Trophoblast cell (in vitro differentiated cells and primary cell): ENCODE measurements at regions not wholly inside any gene's neighbourhood (a gene's known extent, or its start where the extent isn't known, plus 50 kb on each side); places are given as distances from the start of the nearest gene placed in this dataset.

ENCODE experiments used
- DNase-seq, 2 donors: peaks; one replicate each; pipeline ENCODE4 v3.0.0-alpha.2; 2016
- H2AFZ ChIP-seq: 2 replicates; pipeline ENCODE4 v1.6.1; 2013; ENCODE audit warnings: low read length, moderate library complexity, mild to moderate bottlenecking; ENCODE audit not compliant: insufficient read depth, poor library complexity
- H2AK5ac ChIP-seq: 2 replicates; pipeline ENCODE4 v1.6.1; 2013; ENCODE audit warnings: mild to moderate bottlenecking, low read length
- H2BK120ac ChIP-seq: 2 replicates; pipeline ENCODE4 v1.6.1; 2013; ENCODE audit warnings: low read length, mild to moderate bottlenecking, moderate library complexity; ENCODE audit not compliant: insufficient read depth, poor library complexity
- H2BK12ac ChIP-seq: 2 replicates; pipeline ENCODE4 v1.6.1; 2013; ENCODE audit warnings: mild to moderate bottlenecking, low read length, moderate library complexity
- H2BK5ac ChIP-seq: 2 replicates; pipeline ENCODE4 v1.6.1; 2013; ENCODE audit warnings: low read length, low read depth, moderate library complexity, mild to moderate bottlenecking; ENCODE audit not compliant: poor library complexity
- H3K14ac ChIP-seq: 2 replicates; pipeline ENCODE4 v1.6.1; 2013; ENCODE audit warnings: mild to moderate bottlenecking, low read length
- H3K18ac ChIP-seq: 2 replicates; pipeline ENCODE4 v1.6.1; 2013; ENCODE audit warnings: mild to moderate bottlenecking, low read length
- H3K23ac ChIP-seq: 2 replicates; pipeline ENCODE4 v1.6.1; 2013; ENCODE audit warnings: low read length
- H3K27ac ChIP-seq: 2 replicates; pipeline ENCODE4 v1.5.1; 2013; ENCODE audit warnings: low read depth, mild to moderate bottlenecking, inconsistent platforms, low read length, moderate library complexity
- H3K27me3 ChIP-seq: 2 replicates; pipeline ENCODE4 v1.6.1; 2013; ENCODE audit warnings: inconsistent platforms, mild to moderate bottlenecking, low read length, moderate library complexity; ENCODE audit not compliant: insufficient read depth
- H3K36me3 ChIP-seq, 2 experiments: 1 replicate in 1 of 2; 2 replicates in 1 of 2; pipeline ENCODE4 v1.6.1; 2013; ENCODE audit warnings: low read length in 2 of 2, mild to moderate bottlenecking in 2 of 2, moderate library complexity in 1 of 2; ENCODE audit not compliant: insufficient read depth in 2 of 2, control insufficient read depth in 1 of 2
- H3K4ac ChIP-seq: 2 replicates; pipeline ENCODE4 v1.6.1; 2013; ENCODE audit warnings: low read depth, mild to moderate bottlenecking, low read length, moderate library complexity
- H3K4me1 ChIP-seq, 2 experiments: 1 replicate in 1 of 2; 2 replicates in 1 of 2; pipeline ENCODE4 v1.6.1; 2013; ENCODE audit warnings: low read length in 2 of 2, mild to moderate bottlenecking in 2 of 2, moderate library complexity in 1 of 2; ENCODE audit not compliant: insufficient read depth in 2 of 2, control insufficient read depth in 1 of 2
- H3K4me2 ChIP-seq: 2 replicates; pipeline ENCODE4 v1.6.1; 2013; ENCODE audit warnings: inconsistent platforms, mild to moderate bottlenecking, low read length, moderate library complexity
- H3K4me3 ChIP-seq: 2 replicates; pipeline ENCODE4 v1.5.1; 2013; ENCODE audit warnings: mild to moderate bottlenecking, low read depth, low read length, inconsistent platforms
- H3K79me1 ChIP-seq: one replicate; pipeline ENCODE4 v1.6.1; 2013; ENCODE audit warnings: low read length
- H3K79me2 ChIP-seq: 2 replicates; pipeline ENCODE4 v1.6.1; 2013; ENCODE audit warnings: low read length, mild to moderate bottlenecking; ENCODE audit not compliant: control insufficient read depth, insufficient read depth, poor library complexity
- H3K9ac ChIP-seq: 2 replicates; pipeline ENCODE4 v1.6.1; 2013; ENCODE audit warnings: mild to moderate bottlenecking, low read length
- H3K9me3 ChIP-seq: 2 replicates; pipeline ENCODE4 v1.6.1; 2013; ENCODE audit warnings: low read depth, mild to moderate bottlenecking, control low read depth, inconsistent platforms, low read length; ENCODE audit not compliant: insufficient read depth
- H4K12ac ChIP-seq: 2 replicates; pipeline ENCODE4 v1.6.1; 2013; ENCODE audit warnings: low read depth, mild to moderate bottlenecking, low read length, moderate library complexity
- H4K8ac ChIP-seq: 2 replicates; pipeline ENCODE4 v1.6.1; 2013; ENCODE audit warnings: low read depth, mild to moderate bottlenecking, low read length, moderate library complexity
- H4K91ac ChIP-seq: one replicate; pipeline ENCODE4 v1.6.1; 2013; ENCODE audit warnings: low read depth, mild to moderate bottlenecking, low read length, moderate library complexity
- WGBS: extraction: QIAGEN DNeasy Blood & Tissue Kit; methylation state at CpG from one replicate; pipeline ENCODE4 v1.1.7; 2013; ENCODE audit warnings: missing lambda C conversion rate; ENCODE audit not compliant: insufficient read length, insufficient coverage; ENCODE audit errors: extremely low coverage; 5-methylcytosine and 5-hydroxymethylcytosine counted together

- no peak overlapping the region for H3K4me2 ChIP-seq
- no peak overlapping the region for H4K91ac ChIP-seq
- H3K4me3 ChIP-seq, result no peak overlapping the region
- no peaks in the 10 kb centered on the region for H3K27me3 ChIP-seq
- no peak overlapping the region for H3K9ac ChIP-seq
- no peak overlapping the region for H3K18ac ChIP-seq
- no peaks in the 10 kb centered on the region for H3K79me1 ChIP-seq
- H3K36me3 ChIP-seq, result no peaks in the 10 kb centered on the region
- H3K14ac ChIP-seq, result no peak overlapping the region
- H3K9me3 ChIP-seq, result no peaks in the 10 kb centered on the region
- H4K12ac ChIP-seq, result no peak overlapping the region
- no peak overlapping the region for H2BK12ac ChIP-seq
- no peak overlapping the region for H3K23ac ChIP-seq
- peak; percentile 9 to 52 for DNase-seq
- WGBS, result no CpG with 5 or more reads among the region's 8 CpGs
- no peaks in the 10 kb centered on the region for H3K79me2 ChIP-seq
- no peak overlapping the region for H3K27ac ChIP-seq
- no peak overlapping the region for H2AFZ ChIP-seq
- no peak overlapping the region for H4K8ac ChIP-seq
- H2AK5ac ChIP-seq, result no peak overlapping the region
- H2BK120ac ChIP-seq, result no peak overlapping the region
- H2BK5ac ChIP-seq, result no peak overlapping the region
- no peaks in the 10 kb centered on the region for H3K4me1 ChIP-seq
- no peak overlapping the region for H3K4ac ChIP-seq
These were observed 112.0 kb upstream of the MLIP start for GRCh38 chr6:53999088-53999755.

DNA sequence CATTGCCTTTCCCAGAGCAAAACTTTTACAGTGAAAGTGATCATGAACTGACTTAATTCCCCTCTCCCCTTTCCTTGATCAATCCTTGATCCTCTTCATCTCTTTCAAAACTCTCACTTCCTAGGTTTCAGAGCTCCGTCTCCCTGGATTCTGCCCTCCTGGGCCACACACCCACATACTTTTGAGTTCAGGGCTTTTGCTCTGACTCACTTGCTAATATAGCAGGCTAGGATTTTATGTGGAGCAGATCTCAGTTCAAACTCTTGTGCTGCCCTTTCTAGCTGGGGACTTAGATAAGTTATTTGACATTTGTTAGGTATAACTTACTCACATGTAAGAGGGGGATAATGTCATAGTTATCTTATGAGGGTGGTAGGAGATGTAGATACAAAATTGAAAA is 109.1 kb upstream of the MLIP start:
- Histone ChIP-seq H3K79me2 (no peaks in the 10 kb centered on the region), H3K27ac (no peak overlapping the region), H3K79me1 (no peaks in the 10 kb centered on the region), H2BK5ac (no peak overlapping the region), H3K18ac (no peak overlapping the region), H2AFZ (no peak overlapping the region), H4K91ac (no peak overlapping the region), H2BK12ac (peak overlapping the region; percentile 68), H3K27me3 (no peaks in the 10 kb centered on the region), H2BK120ac (peak overlapping the region; percentile 73), H3K4me2 (no peak overlapping the region), H3K14ac (no peak overlapping the region), H3K4me3 (no peak overlapping the region), H3K9ac (no peak overlapping the region), H3K4me1 (no peaks in the 10 kb centered on the region), H4K8ac (no peak overlapping the region), H4K12ac (no peak overlapping the region), H2AK5ac (no peak overlapping the region), H3K9me3 (no peaks in the 10 kb centered on the region), H3K23ac (no peak overlapping the region), H3K4ac (no peak overlapping the region), H3K36me3 (no peaks in the 10 kb centered on the region)
- WGBS, result no CpG with 5 or more reads among the region's 1 CpG
- no peak for DNase-seq

DNA sequence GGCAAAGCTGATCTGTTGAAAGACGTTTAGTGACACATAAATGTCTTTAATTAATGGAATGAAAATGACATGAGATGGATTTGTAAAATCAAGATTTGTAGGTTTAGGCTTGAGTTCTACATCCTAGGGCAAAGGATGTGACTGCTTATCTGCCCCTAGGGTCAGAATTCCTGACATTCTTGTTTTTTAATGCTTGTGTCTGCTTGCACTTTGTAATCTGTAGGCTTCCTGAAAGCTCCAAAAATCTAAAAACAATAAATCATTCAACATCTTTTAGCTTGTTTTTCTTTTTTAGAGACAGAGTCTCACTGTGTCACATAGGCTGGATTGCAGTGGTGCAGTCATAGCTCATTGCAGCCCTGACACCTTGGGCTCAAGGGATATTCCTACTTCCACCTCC is 107.9 kb upstream of the MLIP start:
- H3K36me3 ChIP-seq, result no peaks in the 10 kb centered on the region
- no peak overlapping the region for H2AFZ ChIP-seq
- no peaks in the 10 kb centered on the region for H3K79me2 ChIP-seq
- H3K79me1 ChIP-seq, result no peaks in the 10 kb centered on the region
- H3K4me1 ChIP-seq, result no peaks in the 10 kb centered on the region
- no peak overlapping the region for H2BK120ac ChIP-seq
- no CpG with 5 or more reads among the region's 1 CpG for WGBS
- DNase-seq, result peak; percentile 2 to 66
- no peak overlapping the region for H4K91ac ChIP-seq
- no peak overlapping the region for H3K4ac ChIP-seq
- H2AK5ac ChIP-seq, result no peak overlapping the region
- H3K14ac ChIP-seq, result no peak overlapping the region
- no peak overlapping the region for H3K9ac ChIP-seq
- no peaks in the 10 kb centered on the region for H3K27me3 ChIP-seq
- H3K4me3 ChIP-seq, result no peak overlapping the region
- no peak overlapping the region for H2BK12ac ChIP-seq
- no peaks in the 10 kb centered on the region for H3K9me3 ChIP-seq
- no peak overlapping the region for H3K4me2 ChIP-seq
- H2BK5ac ChIP-seq, result no peak overlapping the region
- H3K23ac ChIP-seq, result no peak overlapping the region
- no peak overlapping the region for H3K18ac ChIP-seq
- H3K27ac ChIP-seq, result no peak overlapping the region
- H4K8ac ChIP-seq, result no peak overlapping the region
- H4K12ac ChIP-seq, result no peak overlapping the region

DNA sequence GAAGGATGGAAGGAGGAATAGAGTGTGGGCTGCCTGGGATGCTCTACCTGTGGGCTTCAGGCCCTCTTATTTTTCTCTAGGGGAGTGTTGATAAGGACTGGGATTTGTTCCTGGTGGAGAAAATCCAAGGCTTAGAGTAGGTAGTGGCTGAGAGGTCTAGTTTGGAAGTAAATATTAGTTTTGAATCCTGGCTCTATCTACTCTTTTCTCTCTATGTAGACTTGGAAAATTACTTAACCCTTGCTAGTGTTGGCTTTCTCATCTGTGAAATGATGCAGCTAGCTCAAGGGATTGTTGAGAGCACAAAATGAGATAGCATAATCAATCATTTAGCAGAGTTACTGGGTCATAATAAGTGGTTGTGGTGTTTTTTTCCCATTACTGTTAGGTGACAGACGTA is 102.7 kb upstream of the MLIP start:
- H3K23ac ChIP-seq, result no peak overlapping the region
- H3K4ac ChIP-seq, result no peak overlapping the region
- H3K9me3 ChIP-seq, result no peaks in the 10 kb centered on the region
- no peak overlapping the region for H4K12ac ChIP-seq
- H2AK5ac ChIP-seq, result no peak overlapping the region
- no peaks in the 10 kb centered on the region for H3K79me1 ChIP-seq
- no peak overlapping the region for H4K8ac ChIP-seq
- no peak overlapping the region for H3K4me2 ChIP-seq
- H2BK5ac ChIP-seq, result no peak overlapping the region
- no peaks in the 10 kb centered on the region for H3K27me3 ChIP-seq
- no peak overlapping the region for H2BK120ac ChIP-seq
- H4K91ac ChIP-seq, result no peak overlapping the region
- no peak overlapping the region for H3K9ac ChIP-seq
- H2BK12ac ChIP-seq, result no peak overlapping the region
- H3K4me1 ChIP-seq, result peaks cover 0 to 9% of the 10 kb centered on the region in 2 experiments
- no peak for DNase-seq
- H3K18ac ChIP-seq, result no peak overlapping the region
- H2AFZ ChIP-seq, result no peak overlapping the region
- WGBS, result no CpG with 5 or more reads among the region's 1 CpG
- no peak overlapping the region for H3K4me3 ChIP-seq
- H3K27ac ChIP-seq, result no peak overlapping the region
- no peak overlapping the region for H3K14ac ChIP-seq
- H3K36me3 ChIP-seq, result no peaks in the 10 kb centered on the region
- H3K79me2 ChIP-seq, result no peaks in the 10 kb centered on the region
